ENCODE measurements at regions not wholly inside any gene's neighbourhood (a gene's known extent, or its start where the extent isn't known, plus 50 kb on each side); places are given as distances from the start of the nearest gene placed in this dataset.

DNA sequence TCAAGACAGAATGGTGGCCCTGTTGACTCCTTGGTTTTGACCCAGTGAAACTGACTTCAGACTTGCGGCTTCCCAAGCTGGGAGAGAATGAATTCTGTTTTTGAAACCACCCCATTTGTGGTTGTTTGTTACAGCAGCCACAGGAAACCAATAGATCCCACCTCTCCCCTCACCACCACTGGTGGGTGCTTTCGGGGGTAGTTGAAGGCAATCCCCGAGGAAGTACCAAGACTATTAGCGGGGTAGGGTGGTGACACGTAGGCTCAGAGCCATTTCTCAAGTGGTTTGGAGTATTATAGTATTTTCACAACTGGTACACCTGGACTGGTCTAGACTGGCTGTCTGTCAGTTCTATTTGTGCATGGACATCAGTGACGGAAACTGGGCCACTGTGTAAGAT lies 189.1 kb upstream of the RBPJ start:
- no peak for DNase-seq
- Histone ChIP-seq H3K27ac (no peak overlapping the region), H3K27me3 (no peaks in the 10 kb centered on the region), H3K4me1 (no peaks in the 10 kb centered on the region; the same call in 1 of the 2 replicates), H3K36me3 (no peaks in the 10 kb centered on the region), H3K9me3 (replicated peaks) (no peaks in the 10 kb centered on the region), H3K4me3 (no peak overlapping the region)

DNA sequence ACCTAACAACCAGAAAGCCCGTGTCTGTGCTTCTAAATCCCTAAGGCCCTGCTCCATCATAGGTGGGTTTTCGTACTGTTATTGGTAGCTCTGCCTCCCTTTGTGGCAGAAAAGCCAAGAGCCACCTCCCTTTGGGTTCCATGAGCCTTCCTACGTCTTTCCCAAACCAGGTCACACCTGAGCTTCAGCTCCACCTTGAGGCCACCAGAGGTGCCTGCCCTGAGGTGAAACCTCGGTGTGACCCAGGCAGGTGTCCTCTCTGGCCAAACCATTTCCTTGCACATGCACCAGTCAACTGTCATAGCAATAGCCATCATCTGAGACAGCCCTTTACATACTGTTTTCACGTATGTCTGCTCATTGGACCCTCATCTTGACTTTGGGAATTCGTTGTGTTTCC lies 188.0 kb upstream of the RBPJ start:
- DNase-seq = no peak
- no peaks in the 10 kb centered on the region for H3K9me3 ChIP-seq (replicated peaks)
- H3K36me3 ChIP-seq = no peaks in the 10 kb centered on the region
- no peak overlapping the region for H3K4me3 ChIP-seq
- H3K27ac ChIP-seq = no peak overlapping the region
- H3K27me3 ChIP-seq = no peaks in the 10 kb centered on the region
- no peaks in the 10 kb centered on the region; the same call in 1 of the 2 replicates for H3K4me1 ChIP-seq

DNA sequence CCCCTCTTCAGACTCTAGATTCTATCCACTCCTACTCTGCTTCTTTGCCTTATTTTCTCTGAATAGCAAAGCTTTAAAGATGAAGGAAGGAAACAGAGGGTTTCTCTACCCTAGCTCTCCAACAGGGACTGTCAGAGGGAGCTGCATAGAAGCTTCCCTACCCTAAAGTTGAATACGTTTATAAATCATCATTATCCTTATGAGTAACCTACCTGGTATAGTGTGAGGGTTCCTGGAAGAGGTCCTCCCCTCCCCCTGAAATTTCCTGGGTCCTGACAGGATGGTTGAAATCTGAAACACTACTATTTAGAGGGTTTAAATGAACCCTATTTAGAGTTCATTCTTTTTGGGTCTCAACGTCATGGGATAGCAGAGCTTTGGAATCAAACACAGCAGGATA lies 187.0 kb upstream of the RBPJ start:
- no peaks in the 10 kb centered on the region for H3K9me3 ChIP-seq (replicated peaks)
- H3K36me3 ChIP-seq = no peaks in the 10 kb centered on the region
- DNase-seq = no peak
- H3K4me3 ChIP-seq = no peak overlapping the region
- no peak overlapping the region for H3K27ac ChIP-seq
- H3K4me1 ChIP-seq = no peaks in the 10 kb centered on the region; the same call in 1 of the 2 replicates
- H3K27me3 ChIP-seq = no peaks in the 10 kb centered on the region

DNA sequence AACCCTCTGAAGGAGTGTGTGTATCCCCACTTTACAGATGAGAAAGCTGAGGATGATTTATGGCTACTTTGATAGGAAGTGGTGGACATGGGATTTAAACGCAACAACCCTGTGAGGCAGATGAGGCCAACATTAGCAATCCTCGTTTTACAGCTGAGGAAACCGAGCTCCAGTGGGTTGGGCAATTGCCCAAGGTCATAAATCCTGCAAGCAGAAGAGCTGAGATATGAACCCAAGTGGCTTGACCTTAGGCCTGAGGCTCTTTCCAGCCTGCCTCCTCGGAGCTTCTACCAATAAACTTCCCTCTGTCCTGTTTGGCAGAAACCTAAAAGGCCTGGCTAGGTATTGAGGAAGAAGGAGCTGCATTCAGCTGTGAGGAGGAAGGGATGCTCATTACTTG lies 185.5 kb upstream of the RBPJ start:
- no peak overlapping the region for H3K4me3 ChIP-seq
- H3K27ac ChIP-seq = no peak overlapping the region
- no peaks in the 10 kb centered on the region for H3K27me3 ChIP-seq
- H3K36me3 ChIP-seq = no peaks in the 10 kb centered on the region
- H3K9me3 ChIP-seq (replicated peaks) = no peaks in the 10 kb centered on the region
- peaks cover 10% of the 10 kb centered on the region for H3K4me1 ChIP-seq
- no peak for DNase-seq

DNA sequence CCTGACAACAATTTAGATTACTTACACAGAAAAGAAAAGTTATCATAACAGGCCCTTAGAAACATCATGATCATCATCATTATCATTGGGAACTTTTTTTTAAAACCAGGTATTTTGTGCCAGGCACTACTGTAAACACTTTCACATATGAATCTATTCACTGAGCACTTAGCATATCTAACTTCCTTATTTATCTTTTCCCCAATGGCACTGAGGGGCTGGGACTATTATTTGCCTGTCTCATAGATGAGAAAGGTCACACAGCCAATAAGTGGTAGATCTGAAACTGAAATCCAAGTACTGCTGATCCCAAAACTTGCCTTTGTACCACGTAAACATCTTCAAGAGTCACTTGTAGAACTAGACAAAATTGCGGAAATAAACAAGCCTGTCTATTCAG lies 184.2 kb upstream of the RBPJ start:
- no peaks in the 10 kb centered on the region for H3K9me3 ChIP-seq (replicated peaks)
- no peak overlapping the region for H3K4me3 ChIP-seq
- H3K36me3 ChIP-seq = no peaks in the 10 kb centered on the region
- no peaks in the 10 kb centered on the region for H3K27me3 ChIP-seq
- peaks cover 21% of the 10 kb centered on the region for H3K4me1 ChIP-seq
- no peak overlapping the region for H3K27ac ChIP-seq
- DNase-seq = no peak

DNA sequence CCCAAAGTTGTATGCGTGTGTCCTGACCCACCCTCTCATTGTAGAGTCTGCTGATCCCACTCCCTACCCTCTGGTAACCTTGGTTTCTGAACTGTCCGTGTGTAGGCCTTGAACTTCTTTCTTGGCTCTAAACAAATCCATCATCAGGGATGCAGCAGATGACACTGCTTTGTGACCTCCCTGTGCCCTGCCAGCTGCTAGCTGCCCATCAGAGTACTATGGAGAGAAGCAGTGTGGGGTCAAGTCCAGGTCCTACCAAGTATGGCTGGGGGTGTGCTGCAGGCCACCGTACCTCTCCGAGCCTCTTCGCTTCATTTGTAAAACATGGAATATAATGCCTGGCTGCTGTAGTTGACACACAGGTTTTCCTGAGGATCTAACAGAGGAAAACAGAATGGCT lies 183.5 kb upstream of the RBPJ start:
- Histone ChIP-seq H3K36me3 (no peaks in the 10 kb centered on the region), H3K27ac (no peak overlapping the region), H3K9me3 (replicated peaks) (no peaks in the 10 kb centered on the region), H3K27me3 (no peaks in the 10 kb centered on the region), H3K4me1 (peaks cover 27% of the 10 kb centered on the region), H3K4me3 (no peak overlapping the region)
- peak; percentile 21 to 27 for DNase-seq

DNA sequence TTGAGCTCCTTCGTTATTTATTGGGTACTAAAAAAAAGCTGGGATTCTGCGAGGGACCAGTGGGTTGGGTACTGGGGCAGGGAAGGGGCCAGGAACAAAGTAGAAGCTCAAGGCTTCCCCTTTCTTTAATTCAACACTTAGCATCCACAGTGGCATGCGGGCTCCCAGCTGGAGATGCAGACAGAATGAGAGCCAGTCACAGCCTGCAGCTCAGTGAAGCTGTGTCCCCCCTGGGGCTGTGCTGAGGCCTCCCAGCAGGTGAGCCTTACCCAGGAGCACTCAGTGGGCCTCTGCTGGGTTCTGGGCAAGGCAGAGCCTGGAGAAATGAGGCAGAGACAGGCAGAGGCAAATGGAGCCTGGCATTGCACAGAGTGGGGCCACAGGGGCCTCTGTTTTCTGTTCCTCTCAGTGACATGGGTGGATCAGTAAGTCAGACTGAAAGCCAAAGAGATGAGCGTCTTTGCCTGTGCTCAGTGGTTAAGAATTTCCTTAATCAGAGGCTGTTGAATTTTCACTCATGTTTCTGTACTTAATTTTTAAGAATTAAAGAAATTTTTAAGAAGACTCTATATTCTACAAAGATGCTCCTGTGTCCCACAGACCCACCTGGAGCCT lies 181.4 kb upstream of the RBPJ start:
- Histone ChIP-seq H3K9me3 (replicated peaks) (no peaks in the 10 kb centered on the region), H3K27ac (peak overlapping the region; percentile 62), H3K4me1 (peaks cover 32% of the 10 kb centered on the region), H3K36me3 (no peaks in the 10 kb centered on the region), H3K4me3 (no peak overlapping the region), H3K27me3 (no peaks in the 10 kb centered on the region)
- DNase-seq = no peak

DNA sequence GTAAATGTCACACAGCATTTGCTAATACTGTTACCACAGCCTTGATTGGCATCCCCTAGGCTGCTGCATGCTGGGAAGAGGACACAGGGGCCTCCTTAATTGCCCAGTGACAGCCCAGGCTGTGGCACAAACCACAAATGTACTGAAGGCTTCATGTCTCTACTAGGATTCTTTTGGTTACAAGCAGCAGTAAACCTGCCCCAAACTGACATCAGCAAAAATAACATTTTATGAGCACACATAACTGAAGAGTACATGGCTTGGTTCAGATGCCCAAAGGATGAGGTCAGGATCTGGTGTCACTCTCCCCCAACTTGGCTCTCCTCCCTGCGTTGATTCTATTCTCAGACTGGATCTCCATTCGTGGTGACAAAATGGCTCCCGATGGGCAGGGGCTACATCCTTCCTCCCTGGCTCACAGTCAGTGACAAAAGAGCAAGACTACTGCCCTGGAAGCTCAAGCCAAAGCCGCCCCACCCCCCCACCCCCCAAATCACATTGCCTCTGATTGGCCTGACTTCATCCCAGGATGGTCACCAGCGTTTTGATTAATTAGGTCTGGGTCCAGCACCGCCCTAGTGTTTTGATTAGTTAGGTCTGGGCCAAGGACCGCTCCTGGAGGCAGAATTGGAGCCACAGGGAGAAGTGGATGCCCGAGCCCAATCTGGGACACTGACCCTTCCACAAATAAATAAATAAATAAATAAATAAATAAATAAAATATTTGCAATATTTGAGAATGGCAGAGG lies 180.5 kb upstream of the RBPJ start:
- Histone ChIP-seq H3K9me3 (replicated peaks) (no peaks in the 10 kb centered on the region), H3K4me3 (no peak overlapping the region; the same call in 1 of the 2 replicates), H3K4me1 (peaks cover 36% of the 10 kb centered on the region), H3K27ac (peak overlapping the region; percentile 62), H3K27me3 (no peaks in the 10 kb centered on the region), H3K36me3 (no peaks in the 10 kb centered on the region)
- DNase-seq = peak; percentile 54 to 60

DNA sequence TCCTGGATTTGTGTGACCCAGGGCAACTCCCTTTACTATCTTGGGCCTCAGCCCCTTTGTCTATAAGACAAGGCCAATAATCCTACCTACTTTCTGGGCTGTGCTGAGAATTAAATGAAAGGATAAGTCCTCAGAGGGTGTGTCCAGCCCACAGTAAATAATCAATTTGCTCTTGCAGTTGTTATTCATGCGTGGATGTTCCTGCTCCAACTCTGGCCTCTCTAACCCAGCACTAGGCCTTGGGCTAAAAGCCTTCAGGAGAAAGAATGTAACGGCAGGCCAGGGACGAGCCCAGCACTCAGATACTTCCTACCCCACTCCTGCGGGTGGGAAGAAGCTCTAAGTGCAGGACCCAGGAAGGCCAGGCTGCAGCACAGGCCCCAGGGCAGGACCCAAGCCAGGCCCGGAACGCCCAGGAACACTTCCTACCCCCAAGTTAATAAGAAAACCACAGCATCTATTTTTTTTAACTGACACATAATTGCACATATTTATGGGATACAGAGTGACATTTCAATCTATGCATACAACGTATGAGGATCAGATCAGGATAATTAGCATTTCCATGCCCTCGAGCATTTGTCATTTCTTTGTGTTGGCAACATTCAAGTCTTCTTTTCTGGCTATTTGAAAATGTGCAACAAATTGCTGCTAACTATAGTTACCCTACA lies 179.6 kb upstream of the RBPJ start:
- Histone ChIP-seq H3K4me1 (peaks cover 38% of the 10 kb centered on the region), H3K27me3 (no peaks in the 10 kb centered on the region), H3K36me3 (no peaks in the 10 kb centered on the region), H3K27ac (peak overlapping the region; percentile 62), H3K9me3 (replicated peaks) (no peaks in the 10 kb centered on the region), H3K4me3 (peak overlapping the region; percentile 9)
- peak; percentile 48 to 67 for DNase-seq

DNA sequence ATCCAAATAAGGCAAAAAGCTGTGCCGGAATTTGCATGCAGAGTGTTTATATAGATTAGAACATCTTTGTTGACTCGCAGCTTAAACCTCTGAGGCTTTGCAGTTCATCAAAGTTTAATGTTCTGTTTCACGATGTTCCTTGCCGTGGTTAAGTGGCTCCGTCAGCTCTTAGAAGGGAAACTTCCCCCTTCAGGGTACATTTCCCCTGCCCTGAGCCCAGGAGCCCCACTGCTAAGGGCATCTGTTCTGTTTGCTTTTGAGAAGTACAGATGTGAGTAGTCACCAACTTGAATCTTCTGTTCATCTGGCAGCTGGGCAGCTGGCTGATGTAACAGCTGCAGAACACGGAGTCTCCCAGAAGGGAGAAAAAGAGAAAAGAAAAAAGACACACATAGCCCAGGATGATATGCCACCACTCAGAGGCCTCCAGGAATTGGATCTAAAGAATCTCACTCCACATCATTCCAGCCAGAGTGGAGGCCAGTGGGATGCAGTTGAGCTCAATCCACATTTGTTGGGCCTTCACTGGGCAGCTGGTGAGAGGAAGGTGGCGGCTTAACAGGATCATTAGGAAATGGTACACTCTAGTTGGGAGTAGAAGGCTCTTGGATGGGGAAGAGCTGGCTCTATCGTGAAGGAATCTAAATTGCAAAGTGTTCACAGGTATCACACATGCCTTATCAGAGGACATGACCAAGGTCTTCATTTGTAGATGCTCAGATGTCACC lies 178.7 kb upstream of the RBPJ start:
- Histone ChIP-seq H3K9me3 (replicated peaks) (no peaks in the 10 kb centered on the region), H3K36me3 (no peaks in the 10 kb centered on the region), H3K4me3 (peak overlapping the region; percentile 9), H3K27ac (peak overlapping the region; percentile 62), H3K27me3 (no peaks in the 10 kb centered on the region), H3K4me1 (peaks cover 38% of the 10 kb centered on the region)
- peak; percentile 78 to 91 for DNase-seq

DNA sequence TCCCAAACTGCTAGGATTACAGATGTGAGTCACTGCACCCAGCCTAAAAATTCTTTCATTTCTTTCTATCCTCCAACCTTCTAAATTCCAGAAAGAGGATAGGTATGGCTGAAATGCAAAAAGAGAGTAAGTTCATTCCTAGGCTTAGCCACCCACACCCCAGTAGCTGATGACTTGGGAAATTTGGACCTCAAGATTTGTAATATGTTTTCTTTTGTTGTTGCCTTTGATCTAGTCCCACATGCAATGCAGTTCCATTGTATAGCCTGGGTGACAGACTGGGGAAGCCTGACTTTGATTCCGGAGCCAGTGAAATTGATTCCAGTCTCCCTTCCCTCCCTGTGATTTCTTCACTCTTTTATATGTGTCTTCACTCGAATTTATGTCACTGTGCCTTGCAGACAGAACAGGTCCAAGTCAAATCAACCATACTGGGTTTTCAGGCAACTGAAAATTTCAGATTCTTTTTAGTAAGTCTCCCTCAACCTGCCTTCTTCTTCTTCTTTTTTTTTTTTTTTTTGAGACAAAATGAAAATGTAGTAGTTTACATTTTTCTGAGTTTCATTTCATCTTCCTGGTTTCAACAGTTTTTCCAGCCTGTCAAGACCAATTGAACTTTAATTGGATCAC lies 176.2 kb upstream of the RBPJ start:
- H3K36me3 ChIP-seq = no peaks in the 10 kb centered on the region
- H3K27ac ChIP-seq = no peak overlapping the region
- no peaks in the 10 kb centered on the region for H3K27me3 ChIP-seq
- no peak overlapping the region for H3K4me3 ChIP-seq
- peaks cover 34% of the 10 kb centered on the region for H3K4me1 ChIP-seq
- H3K9me3 ChIP-seq (replicated peaks) = no peaks in the 10 kb centered on the region
- no peak for DNase-seq

DNA sequence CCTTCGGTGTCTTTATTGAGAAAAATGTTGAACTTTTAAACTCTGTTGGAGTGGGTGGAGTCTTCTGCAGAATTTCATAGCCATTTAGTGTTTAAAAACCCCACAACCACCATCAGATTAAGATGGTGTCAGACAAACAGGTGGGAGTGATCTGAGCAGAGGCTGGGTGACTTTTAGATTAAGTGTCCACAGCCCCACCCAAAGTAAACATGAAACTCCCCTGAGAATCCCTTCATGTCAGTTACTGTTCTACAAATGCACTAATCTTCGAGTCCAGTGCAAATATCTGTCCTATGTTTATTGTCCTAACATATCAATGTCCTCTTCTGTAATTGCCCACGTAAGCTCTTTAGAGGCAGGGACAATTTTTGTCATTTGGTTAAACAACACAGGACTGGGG lies 175.6 kb upstream of the RBPJ start:
- no peaks in the 10 kb centered on the region for H3K36me3 ChIP-seq
- no peak overlapping the region for H3K27ac ChIP-seq
- no peaks in the 10 kb centered on the region for H3K27me3 ChIP-seq
- H3K4me3 ChIP-seq = no peak overlapping the region
- no peak for DNase-seq
- H3K4me1 ChIP-seq = peaks cover 28% of the 10 kb centered on the region
- H3K9me3 ChIP-seq (replicated peaks) = no peaks in the 10 kb centered on the region

DNA sequence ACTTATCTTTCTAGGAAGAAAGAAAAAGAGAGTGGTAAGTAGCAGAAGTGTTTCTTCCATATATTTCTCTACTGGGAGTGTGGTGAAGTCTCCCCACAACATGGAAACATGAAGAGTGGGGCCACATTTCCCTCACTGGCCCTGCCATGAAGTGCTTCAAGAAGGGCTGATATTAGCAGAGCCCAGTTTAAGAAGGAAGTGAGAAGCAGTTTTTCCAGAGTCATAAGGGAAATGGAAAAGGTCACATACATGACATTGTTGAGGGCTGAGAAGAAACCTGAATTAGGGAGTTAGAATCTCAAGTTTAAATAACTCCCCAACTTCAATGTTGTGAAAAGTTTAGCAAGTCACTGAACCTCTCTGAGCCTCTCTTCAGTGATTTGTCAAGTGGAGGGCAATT lies 171.9 kb upstream of the RBPJ start:
- Histone ChIP-seq H3K27ac (no peak overlapping the region), H3K27me3 (no peaks in the 10 kb centered on the region), H3K36me3 (no peaks in the 10 kb centered on the region; the same call in 1 of the 2 replicates), H3K4me3 (no peak overlapping the region), H3K9me3 (replicated peaks) (no peaks in the 10 kb centered on the region), H3K4me1 (peaks cover 18% of the 10 kb centered on the region)
- DNase-seq = no peak

DNA sequence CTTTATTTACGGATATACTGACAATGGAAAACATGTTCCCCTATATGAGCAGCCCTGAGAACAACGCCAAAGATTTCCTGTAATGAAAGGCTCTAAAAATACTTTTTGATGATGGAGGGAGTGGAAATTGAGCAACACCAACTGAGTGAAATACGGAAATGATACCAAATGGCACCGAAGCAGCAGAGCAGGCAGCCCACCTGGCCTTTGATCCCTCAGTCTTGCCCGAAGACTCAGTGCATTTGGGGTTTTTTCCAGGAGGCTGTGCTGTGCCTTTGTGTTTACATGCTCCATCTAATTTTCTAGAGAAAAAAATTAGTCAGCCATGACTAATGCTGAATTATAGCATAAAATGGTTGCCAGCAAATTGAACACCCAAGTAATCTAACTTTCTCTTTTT lies 169.9 kb upstream of the RBPJ start:
- Histone ChIP-seq H3K27ac (no peak overlapping the region), H3K36me3 (no peaks in the 10 kb centered on the region; the same call in 1 of the 2 replicates), H3K4me1 (peaks cover 13% of the 10 kb centered on the region), H3K4me3 (no peak overlapping the region), H3K27me3 (no peaks in the 10 kb centered on the region), H3K9me3 (replicated peaks) (no peaks in the 10 kb centered on the region)
- no peak for DNase-seq
